ENCODE measurements at regions not wholly inside any gene's neighbourhood (a gene's known extent, or its start where the extent isn't known, plus 50 kb on each side); places are given as distances from the start of the nearest gene placed in this dataset.

GRCh38 chr15:95989392-95989791, 341.1 kb upstream of the NR2F2 start:
- Mint-ChIP-seq H3K27me3 (ENCODE audit: low read depth) (peaks cover 13% of the 10 kb centered on the region), H3K27ac (no peak overlapping the region), H3K4me1 (ENCODE audit: low read depth) (peaks cover 3% of the 10 kb centered on the region), H3K9me3 (no peaks in the 10 kb centered on the region), H3K36me3 (ENCODE audit: low read depth) (no peaks in the 10 kb centered on the region), H3K4me3 (no peak overlapping the region)

DNA sequence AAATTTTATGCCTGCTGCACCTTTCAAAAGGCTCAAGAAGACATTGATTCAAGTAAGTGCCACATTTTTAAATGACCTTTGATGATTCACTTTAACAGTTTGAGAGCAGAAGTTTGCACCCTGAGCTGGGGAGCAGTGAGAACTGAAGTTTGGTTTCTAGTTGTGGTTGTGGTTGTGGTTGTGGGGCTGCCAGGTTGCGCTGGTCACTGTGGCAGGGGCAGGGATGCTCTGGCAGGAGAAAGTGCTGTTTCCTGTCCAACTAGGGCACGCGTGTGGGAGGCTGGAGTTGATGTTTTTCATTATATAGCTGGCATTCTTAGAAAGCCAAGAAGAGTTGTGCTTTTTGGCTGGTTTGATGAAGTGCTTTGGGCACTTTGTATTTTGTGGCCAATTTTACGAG, 339.7 kb upstream of the NR2F2 start:
- Mint-ChIP-seq H3K36me3 (ENCODE audit: low read depth) (no peaks in the 10 kb centered on the region), H3K27ac (no peak overlapping the region), H3K4me1 (ENCODE audit: low read depth) (peaks cover 7% of the 10 kb centered on the region), H3K27me3 (ENCODE audit: low read depth) (peaks cover 20% of the 10 kb centered on the region), H3K9me3 (no peaks in the 10 kb centered on the region), H3K4me3 (no peak overlapping the region)

DNA sequence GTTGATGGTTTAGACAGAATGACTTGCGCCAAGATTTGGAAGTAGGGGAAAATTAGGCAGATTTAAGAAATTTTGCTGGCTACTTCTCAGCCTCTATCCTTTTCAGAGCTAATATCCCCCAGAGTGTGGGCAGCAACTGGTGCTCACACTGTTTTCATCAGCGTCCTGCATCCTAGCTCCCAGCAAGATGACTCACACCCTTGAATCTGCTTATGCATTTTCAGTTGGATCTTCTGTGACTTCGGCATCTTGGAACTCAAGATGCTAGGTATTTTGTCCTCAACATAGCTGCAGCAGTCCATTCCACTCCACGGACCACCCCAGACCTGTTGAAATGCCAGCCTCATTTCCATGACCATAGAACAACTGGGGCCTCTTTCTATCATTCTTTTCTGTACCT, 336.1 kb upstream of the NR2F2 start:
- H3K4me3 Mint-ChIP-seq: no peak overlapping the region
- H3K27me3 Mint-ChIP-seq (ENCODE audit: low read depth): peaks cover 35% of the 10 kb centered on the region
- H3K27ac Mint-ChIP-seq: no peak overlapping the region
- peaks cover 20% of the 10 kb centered on the region for H3K4me1 Mint-ChIP-seq (ENCODE audit: low read depth)
- no peaks in the 10 kb centered on the region for H3K9me3 Mint-ChIP-seq
- no peaks in the 10 kb centered on the region for H3K36me3 Mint-ChIP-seq (ENCODE audit: low read depth)

DNA sequence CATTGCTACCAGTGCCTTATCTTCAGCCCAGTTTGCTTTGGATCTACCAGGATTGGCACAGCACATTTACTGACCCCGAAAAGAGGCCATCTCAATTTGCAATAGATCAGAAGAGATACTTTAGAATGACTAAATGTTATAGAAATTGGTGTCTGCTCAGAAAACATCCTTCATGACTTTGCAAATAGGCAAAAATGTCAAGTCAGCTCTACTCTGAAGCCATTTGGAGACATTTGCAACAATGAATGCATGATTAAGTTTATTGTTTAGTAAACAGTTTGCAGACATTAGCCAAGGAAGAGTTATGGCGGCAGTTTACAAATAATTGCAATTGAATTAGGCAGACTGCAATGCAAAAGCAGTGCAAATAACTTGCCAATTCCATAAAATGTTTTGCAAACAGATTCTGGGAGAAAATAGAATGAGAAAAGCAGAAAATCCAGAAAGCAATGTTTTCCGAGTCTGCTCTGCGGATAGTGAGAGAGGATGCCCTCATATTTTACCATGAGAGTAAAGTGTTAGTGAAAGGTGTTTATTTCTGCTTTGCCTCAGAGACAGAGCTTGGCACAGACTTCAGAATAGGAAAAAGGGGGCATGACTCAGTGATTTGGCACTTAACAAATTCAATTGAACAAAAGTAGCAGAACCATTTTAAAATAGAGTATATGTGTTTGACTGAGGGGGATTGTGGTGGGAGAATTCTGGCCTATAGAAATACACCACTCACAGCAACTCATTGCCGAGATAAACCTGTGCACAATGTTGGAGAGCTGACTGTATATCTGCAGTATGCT, 334.9 kb upstream of the NR2F2 start:
- peaks cover 32% of the 10 kb centered on the region for H3K27me3 Mint-ChIP-seq (ENCODE audit: low read depth)
- no peaks in the 10 kb centered on the region for H3K9me3 Mint-ChIP-seq
- H3K27ac Mint-ChIP-seq: no peak overlapping the region
- no peaks in the 10 kb centered on the region for H3K36me3 Mint-ChIP-seq (ENCODE audit: low read depth)
- peaks cover 16% of the 10 kb centered on the region for H3K4me1 Mint-ChIP-seq (ENCODE audit: low read depth)
- H3K4me3 Mint-ChIP-seq: no peak overlapping the region

- H3K4me3 Mint-ChIP-seq: peak overlapping the region; percentile 23
- no peaks in the 10 kb centered on the region for H3K9me3 Mint-ChIP-seq
- no peak overlapping the region for H3K27ac Mint-ChIP-seq
- peaks cover 32% of the 10 kb centered on the region for H3K27me3 Mint-ChIP-seq (ENCODE audit: low read depth)
- peaks cover 16% of the 10 kb centered on the region for H3K4me1 Mint-ChIP-seq (ENCODE audit: low read depth)
- no peaks in the 10 kb centered on the region for H3K36me3 Mint-ChIP-seq (ENCODE audit: low read depth)
Measured at GRCh38 chr15:95996494-95996893, 334.0 kb upstream of the NR2F2 start.

DNA sequence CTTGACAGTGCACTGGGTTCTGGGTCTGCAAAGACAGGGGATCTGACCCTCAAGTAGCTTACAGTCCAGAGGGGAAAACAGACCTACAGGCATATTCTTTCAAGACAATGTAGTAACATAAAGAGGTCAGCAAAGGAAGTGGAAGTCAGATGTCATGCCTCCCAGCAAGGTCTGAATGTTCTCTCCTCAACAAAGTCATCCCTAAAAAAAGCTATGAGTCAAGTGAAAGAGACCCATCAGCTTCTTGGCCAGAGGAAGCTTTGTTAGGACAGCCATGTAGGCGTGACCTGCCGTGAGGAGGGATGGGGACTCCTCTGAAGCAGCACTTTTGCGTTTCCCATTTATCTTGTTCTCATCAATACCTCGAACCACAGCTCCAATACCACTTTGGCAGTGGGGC, 331.6 kb upstream of the NR2F2 start:
- Mint-ChIP-seq H3K4me1 (ENCODE audit: low read depth) (peaks cover 16% of the 10 kb centered on the region), H3K27ac (no peak overlapping the region), H3K4me3 (no peak overlapping the region), H3K9me3 (no peaks in the 10 kb centered on the region), H3K27me3 (ENCODE audit: low read depth) (peaks cover 41% of the 10 kb centered on the region), H3K36me3 (ENCODE audit: low read depth) (no peaks in the 10 kb centered on the region)

DNA sequence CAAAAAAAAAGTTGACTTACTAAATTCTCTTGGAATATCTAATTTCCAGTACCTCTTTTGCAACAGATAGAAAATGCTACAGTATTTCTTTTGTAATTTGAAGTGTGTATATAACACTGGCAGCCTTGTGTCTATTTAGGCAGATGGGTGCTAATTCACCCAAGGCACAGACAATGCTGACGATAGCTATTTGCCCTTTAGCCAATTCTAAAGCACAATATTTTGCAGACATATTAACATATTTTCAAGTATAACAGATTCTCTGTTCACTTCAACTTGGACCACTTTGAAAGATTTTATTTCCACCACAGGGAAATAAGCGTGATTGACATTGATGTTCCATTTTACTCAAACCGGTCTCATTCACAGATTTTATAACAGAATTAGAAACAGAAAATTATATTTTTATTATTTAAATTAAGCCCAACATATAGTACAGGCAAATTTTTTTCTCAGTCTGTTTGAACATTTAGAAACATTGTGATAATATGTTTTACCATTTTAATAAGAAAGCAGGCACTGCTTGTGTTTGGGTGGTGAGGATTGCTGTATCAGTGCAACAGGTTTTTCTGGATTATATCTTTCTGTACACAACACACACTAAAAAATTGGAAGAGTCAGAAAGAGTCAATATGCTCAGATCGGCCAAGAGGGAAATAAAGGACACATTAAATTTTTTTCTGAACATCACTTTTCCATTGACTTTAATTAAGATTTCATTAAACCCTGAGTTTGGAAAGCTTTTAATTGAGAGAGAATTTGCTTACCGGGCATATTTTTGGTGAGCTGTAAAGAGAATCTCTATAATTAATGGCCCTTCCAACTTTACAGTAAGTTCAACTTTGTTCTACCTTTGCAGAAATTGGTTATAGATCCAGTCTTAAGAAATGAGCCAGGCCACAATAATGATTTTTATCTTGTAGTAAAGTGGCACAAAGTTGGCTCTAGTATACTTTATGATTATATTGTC, 327.3 kb upstream of the NR2F2 start:
- no peaks in the 10 kb centered on the region for H3K9me3 Mint-ChIP-seq
- no peaks in the 10 kb centered on the region for H3K36me3 Mint-ChIP-seq (ENCODE audit: low read depth)
- H3K27me3 Mint-ChIP-seq (ENCODE audit: low read depth): peaks cover 29% of the 10 kb centered on the region
- H3K4me1 Mint-ChIP-seq (ENCODE audit: low read depth): no peaks in the 10 kb centered on the region
- H3K4me3 Mint-ChIP-seq: no peak overlapping the region
- H3K27ac Mint-ChIP-seq: no peak overlapping the region

GRCh38 chr15:96005906-96006305, 324.6 kb upstream of the NR2F2 start:
- H3K27ac Mint-ChIP-seq: no peak overlapping the region

GRCh38 chr15:96011136-96011535, 319.4 kb upstream of the NR2F2 start:
- Mint-ChIP-seq H3K4me3 (no peak overlapping the region), H3K4me1 (ENCODE audit: low read depth) (no peaks in the 10 kb centered on the region), H3K27ac (no peak overlapping the region), H3K27me3 (ENCODE audit: low read depth) (peaks cover 8% of the 10 kb centered on the region), H3K9me3 (no peaks in the 10 kb centered on the region), H3K36me3 (ENCODE audit: low read depth) (no peaks in the 10 kb centered on the region)

More at GRCh38 chr15:96005906-96006305, 324.6 kb upstream of the NR2F2 start:
- Mint-ChIP-seq H3K27me3 (ENCODE audit: low read depth) (peaks cover 22% of the 10 kb centered on the region), H3K36me3 (ENCODE audit: low read depth) (no peaks in the 10 kb centered on the region), H3K9me3 (no peaks in the 10 kb centered on the region), H3K4me3 (no peak overlapping the region), H3K4me1 (ENCODE audit: low read depth) (no peaks in the 10 kb centered on the region)

DNA sequence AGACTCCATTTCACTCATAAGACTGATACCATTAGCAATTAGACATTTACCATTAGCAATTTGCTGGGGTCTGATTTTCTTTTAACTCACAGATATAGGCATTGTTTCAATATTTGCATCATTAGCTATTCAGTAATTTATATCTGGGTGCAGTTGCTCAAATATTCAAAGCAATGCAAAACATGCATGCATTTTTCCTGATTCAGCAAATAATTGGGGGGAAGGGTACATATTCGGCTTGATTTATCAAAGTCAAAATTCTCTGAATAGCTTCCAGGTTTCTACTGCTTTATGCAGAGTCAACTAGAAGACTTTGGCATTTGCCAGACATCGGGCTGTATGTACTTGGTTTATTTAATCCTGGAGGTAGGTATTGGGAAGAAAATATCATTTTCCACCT, 315.6 kb upstream of the NR2F2 start:
- H3K27ac Mint-ChIP-seq: no peak overlapping the region
- no peaks in the 10 kb centered on the region for H3K4me1 Mint-ChIP-seq (ENCODE audit: low read depth)
- H3K27me3 Mint-ChIP-seq (ENCODE audit: low read depth): peaks cover 5% of the 10 kb centered on the region
- H3K36me3 Mint-ChIP-seq (ENCODE audit: low read depth): no peaks in the 10 kb centered on the region
- peaks cover 3% of the 10 kb centered on the region for H3K9me3 Mint-ChIP-seq
- H3K4me3 Mint-ChIP-seq: no peak overlapping the region

DNA sequence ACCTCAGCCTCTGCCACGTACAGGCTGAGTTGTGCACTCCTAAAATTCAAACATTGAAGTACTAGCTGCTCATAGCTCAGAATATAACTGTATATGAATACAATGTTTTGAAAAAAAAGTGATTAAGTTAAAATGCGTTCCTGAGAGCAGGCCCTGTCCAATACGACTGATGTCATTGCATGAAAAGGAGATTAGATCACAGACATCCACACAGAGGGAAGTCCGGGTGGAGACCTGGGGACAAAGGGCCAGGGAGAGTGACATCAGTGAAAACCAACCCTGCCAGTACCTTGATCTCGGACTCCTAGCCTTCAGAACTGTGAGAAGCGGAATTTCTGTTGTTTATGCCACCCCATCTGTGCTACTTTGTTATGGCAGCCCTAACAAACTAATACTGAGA, 311.4 kb upstream of the NR2F2 start:
- H3K27ac Mint-ChIP-seq: no peak overlapping the region
- no peak overlapping the region for H3K4me3 Mint-ChIP-seq
- no peaks in the 10 kb centered on the region for H3K36me3 Mint-ChIP-seq (ENCODE audit: low read depth)
- peaks cover 8% of the 10 kb centered on the region for H3K9me3 Mint-ChIP-seq
- no peaks in the 10 kb centered on the region for H3K27me3 Mint-ChIP-seq (ENCODE audit: low read depth)
- H3K4me1 Mint-ChIP-seq (ENCODE audit: low read depth): no peaks in the 10 kb centered on the region

DNA sequence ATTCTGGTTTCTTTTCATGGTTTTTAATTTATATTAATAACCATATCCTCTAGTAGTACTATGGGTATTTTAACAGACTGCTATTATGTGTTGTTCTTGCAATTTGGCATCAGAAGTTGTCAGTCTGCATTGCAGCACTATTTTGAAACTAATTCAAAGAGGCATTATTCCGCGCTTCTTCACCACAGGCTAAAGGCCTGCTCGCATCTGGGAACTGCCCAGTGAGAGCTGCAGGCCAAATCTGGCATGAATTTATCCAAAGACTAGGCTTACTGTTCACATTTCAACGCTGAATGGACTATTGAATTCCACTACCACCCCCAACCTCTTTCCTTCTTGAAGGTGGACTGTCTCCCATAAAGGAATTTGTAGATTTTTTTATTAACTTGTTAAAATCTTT, 310.4 kb upstream of the NR2F2 start:
- Mint-ChIP-seq H3K36me3 (ENCODE audit: low read depth) (no peaks in the 10 kb centered on the region), H3K27me3 (ENCODE audit: low read depth) (no peaks in the 10 kb centered on the region), H3K9me3 (peaks cover 8% of the 10 kb centered on the region), H3K4me3 (no peak overlapping the region), H3K27ac (no peak overlapping the region), H3K4me1 (ENCODE audit: low read depth) (no peaks in the 10 kb centered on the region)

GRCh38 chr15:96020797-96021196, 309.7 kb upstream of the NR2F2 start:
- Mint-ChIP-seq H3K9me3 (peaks cover 8% of the 10 kb centered on the region), H3K27ac (no peak overlapping the region), H3K4me3 (no peak overlapping the region), H3K36me3 (ENCODE audit: low read depth) (no peaks in the 10 kb centered on the region), H3K27me3 (ENCODE audit: low read depth) (no peaks in the 10 kb centered on the region), H3K4me1 (ENCODE audit: low read depth) (no peaks in the 10 kb centered on the region)

DNA sequence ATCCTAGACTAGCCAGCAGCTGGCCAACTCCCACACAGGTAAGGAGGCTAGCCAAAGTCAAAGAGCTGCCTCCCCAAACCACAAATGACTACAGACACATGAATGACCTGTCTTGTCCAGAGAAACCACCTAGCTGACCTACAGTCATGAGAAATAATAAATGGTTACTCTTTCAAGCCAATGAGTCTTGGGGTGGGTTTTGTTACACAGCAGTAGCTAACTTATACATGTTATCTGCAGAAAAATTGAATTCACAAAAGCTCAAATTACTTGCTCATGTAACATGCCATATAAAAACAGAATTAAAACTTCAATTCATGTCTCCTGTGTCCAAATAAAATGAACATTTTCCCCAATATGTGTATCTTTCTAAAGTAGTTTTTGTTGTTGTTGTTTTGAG, 307.4 kb upstream of the NR2F2 start:
- Mint-ChIP-seq H3K27me3 (ENCODE audit: low read depth) (no peaks in the 10 kb centered on the region), H3K27ac (no peak overlapping the region), H3K9me3 (peaks cover 4% of the 10 kb centered on the region), H3K36me3 (ENCODE audit: low read depth) (no peaks in the 10 kb centered on the region), H3K4me3 (no peak overlapping the region), H3K4me1 (ENCODE audit: low read depth) (no peaks in the 10 kb centered on the region)

DNA sequence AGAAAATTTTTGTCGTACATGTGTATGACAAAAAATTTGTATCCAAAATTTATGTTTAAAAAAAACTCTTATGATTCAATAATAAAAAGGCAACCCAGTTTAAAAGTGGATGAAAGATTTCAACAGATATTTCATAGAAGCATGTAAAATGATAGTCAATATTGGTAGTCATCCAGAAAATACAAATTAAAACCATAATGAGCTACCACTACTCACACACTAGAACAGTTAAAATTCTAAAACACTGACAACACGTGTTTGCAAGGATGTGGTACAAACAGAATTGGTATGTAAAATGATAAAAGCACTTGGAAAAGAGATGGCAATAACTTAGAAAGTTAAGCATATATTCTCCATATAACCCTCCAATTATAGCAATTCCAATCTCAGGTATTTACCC, 303.0 kb upstream of the NR2F2 start:
- H3K4me1 Mint-ChIP-seq (ENCODE audit: low read depth): no peaks in the 10 kb centered on the region
- no peaks in the 10 kb centered on the region for H3K9me3 Mint-ChIP-seq
- H3K27ac Mint-ChIP-seq: no peak overlapping the region
- H3K36me3 Mint-ChIP-seq (ENCODE audit: low read depth): no peaks in the 10 kb centered on the region
- no peak overlapping the region for H3K4me3 Mint-ChIP-seq
- H3K27me3 Mint-ChIP-seq (ENCODE audit: low read depth): peaks cover 14% of the 10 kb centered on the region
